H9 (cell line): ENCODE measurements at regions not wholly inside any gene's neighbourhood (a gene's known extent, or its start where the extent isn't known, plus 50 kb on each side); places are given as distances from the start of the nearest gene placed in this dataset.

Source experiments
- DNase-seq: peaks from one replicate; pipeline ENCODE4 v3.0.0-alpha.2; 2017
- H2AFZ ChIP-seq: one replicate; pipeline ENCODE4 v1.6.1; 2013; ENCODE audit warnings: mild to moderate bottlenecking, low read length, control low read depth, moderate library complexity
- H2AK5ac ChIP-seq: 2 replicates; pipeline ENCODE4 v1.6.1; 2013; ENCODE audit warnings: low read length, control low read depth, mixed read lengths; ENCODE audit not compliant: insufficient read length
- H2BK120ac ChIP-seq: one replicate; pipeline ENCODE4 v1.6.1; 2013; ENCODE audit warnings: low read depth, mild to moderate bottlenecking, low read length, control low read depth, inconsistent platforms; ENCODE audit not compliant: poor library complexity, severe bottlenecking
- H2BK12ac ChIP-seq: 2 replicates; pipeline ENCODE4 v1.6.1; 2013; ENCODE audit warnings: low read length, control low read depth, mixed read lengths, low read depth; ENCODE audit not compliant: insufficient read length
- H2BK15ac ChIP-seq: 2 replicates; pipeline ENCODE4 v1.6.1; 2013; ENCODE audit warnings: low read depth, low read length, control low read depth
- H2BK20ac ChIP-seq: one replicate; pipeline ENCODE4 v1.6.1; 2013; ENCODE audit warnings: low read depth, mild to moderate bottlenecking, low read length, control low read depth, inconsistent platforms; ENCODE audit not compliant: poor library complexity, severe bottlenecking
- H2BK5ac ChIP-seq: 2 replicates; pipeline ENCODE4 v1.6.1; 2013; ENCODE audit warnings: low read length, control low read depth, mixed read lengths; ENCODE audit not compliant: insufficient read length
- H3K14ac ChIP-seq: 2 replicates; pipeline ENCODE4 v1.6.1; 2013; ENCODE audit warnings: low read length, control low read depth; ENCODE audit not compliant: insufficient read depth
- H3K18ac ChIP-seq: 2 replicates; pipeline ENCODE4 v1.6.1; 2013; ENCODE audit warnings: low read depth, mild to moderate bottlenecking, mixed read lengths, low read length, control low read depth; ENCODE audit not compliant: insufficient read length
- H3K23ac ChIP-seq: 2 replicates; pipeline ENCODE4 v1.6.1; 2013; ENCODE audit warnings: low read length, control low read depth, mixed read lengths, low read depth; ENCODE audit not compliant: insufficient read length
- H3K23me2 ChIP-seq: 2 replicates; pipeline ENCODE4 v1.6.1; 2013; ENCODE audit warnings: low read depth, mild to moderate bottlenecking, mixed read lengths, low read length, control low read depth; ENCODE audit not compliant: insufficient read length, poor library complexity, severe bottlenecking
- H3K27ac ChIP-seq: 2 replicates; pipeline ENCODE4 v1.5.1; 2013; ENCODE audit warnings: low read length, control low read depth, mixed read lengths, low read depth; ENCODE audit not compliant: insufficient read length
- H3K27me3 ChIP-seq: 2 replicates; pipeline ENCODE4 v1.6.1; 2013; ENCODE audit warnings: low read length, control low read depth, inconsistent platforms; ENCODE audit not compliant: insufficient read depth
- H3K4ac ChIP-seq: 2 replicates; pipeline ENCODE4 v1.6.1; 2013; ENCODE audit warnings: low read depth, mild to moderate bottlenecking, control low read depth, inconsistent platforms, low read length, moderate library complexity
- H3K4me1 ChIP-seq: 2 replicates; pipeline ENCODE4 v1.6.1; 2013; ENCODE audit warnings: low read length, control low read depth, inconsistent platforms; ENCODE audit not compliant: insufficient read depth
- H3K4me2 ChIP-seq: 2 replicates; pipeline ENCODE4 v1.6.1; 2013; ENCODE audit warnings: low read length, control low read depth, mixed read lengths; ENCODE audit not compliant: insufficient read length, insufficient read depth
- H3K56ac ChIP-seq: 2 replicates; pipeline ENCODE4 v1.6.1; 2013; ENCODE audit warnings: low read depth, mild to moderate bottlenecking, mixed read lengths, low read length, control low read depth; ENCODE audit not compliant: insufficient read length
- H3K79me1 ChIP-seq: 2 replicates; pipeline ENCODE4 v1.6.1; 2013; ENCODE audit warnings: low read depth, mild to moderate bottlenecking, moderate library complexity, low read length, control low read depth, inconsistent platforms; ENCODE audit not compliant: insufficient read depth, poor library complexity, severe bottlenecking
- H3K79me2 ChIP-seq: 2 replicates; pipeline ENCODE4 v1.6.1; 2013; ENCODE audit warnings: low read length, control low read depth, inconsistent platforms; ENCODE audit not compliant: insufficient read depth
- H3K9ac ChIP-seq: 2 replicates; pipeline ENCODE4 v1.6.1; 2013; ENCODE audit warnings: low read length, control low read depth, mixed read lengths; ENCODE audit not compliant: insufficient read length; ENCODE audit errors: extremely low read depth
- H3K9me3 ChIP-seq: one replicate; pipeline ENCODE4 v1.6.1; 2013; ENCODE audit warnings: low read depth, low read length, inconsistent platforms; ENCODE audit not compliant: control insufficient read depth
- H3T11ph ChIP-seq: one replicate; pipeline ENCODE4 v1.6.1; 2013; ENCODE audit warnings: mild to moderate bottlenecking, low read length, control low read depth, inconsistent platforms
- H4K20me1 ChIP-seq: one replicate; pipeline ENCODE4 v1.6.1; 2013; ENCODE audit not compliant: control insufficient read depth, insufficient read length, insufficient read depth
- H4K5ac ChIP-seq: 2 replicates; pipeline ENCODE4 v1.6.1; 2013; ENCODE audit warnings: low read depth, mild to moderate bottlenecking, mixed read lengths, low read length, control low read depth; ENCODE audit not compliant: insufficient read length
- H4K8ac ChIP-seq: replicated peaks from 2 replicates; pipeline ENCODE4 v1.6.1; 2013; ENCODE audit warnings: low read length, control low read depth, mixed read lengths, low read depth; ENCODE audit not compliant: insufficient read length
- H4K91ac ChIP-seq: 2 replicates; pipeline ENCODE4 v1.6.1; 2013; ENCODE audit warnings: low read depth, mild to moderate bottlenecking, moderate library complexity, mixed read lengths, low read length, control low read depth; ENCODE audit not compliant: insufficient read length
- H3K27ac Mint-ChIP-seq, 3 experiments: 2 replicates in 2 of 3; 3 replicates in 1 of 3; pipeline ENCODE4 v1.8.0; 2020 to 2021; ENCODE audit warnings: mixed read lengths in 3 of 3, mild to moderate bottlenecking in 1 of 3, moderate library complexity in 1 of 3
- H3K27me3 Mint-ChIP-seq: 2 replicates; pipeline ENCODE4 v1.8.0; 2021; ENCODE audit warnings: low read depth, mild to moderate bottlenecking, moderate library complexity, mixed read lengths
- H3K36me3 Mint-ChIP-seq, 3 experiments: 2 replicates in 2 of 3; 3 replicates in 1 of 3; pipeline ENCODE4 v1.8.0; 2020 to 2021; ENCODE audit warnings: low read depth in 3 of 3, mixed read lengths in 3 of 3; ENCODE audit not compliant: insufficient read depth in 1 of 3
- H3K4me1 Mint-ChIP-seq, 2 experiments: 2 replicates each; pipeline ENCODE4 v1.8.0; 2020; ENCODE audit warnings: mixed read lengths in 2 of 2
- H3K4me3 Mint-ChIP-seq, 2 experiments: 2 replicates in 1 of 2; 3 replicates in 1 of 2; pipeline ENCODE4 v1.8.0; 2020 to 2021; ENCODE audit warnings: mild to moderate bottlenecking in 2 of 2, mixed read lengths in 2 of 2, moderate library complexity in 1 of 2
- H3K9me3 Mint-ChIP-seq, 2 experiments: 2 replicates in 1 of 2; 3 replicates in 1 of 2; pipeline ENCODE4 v1.8.0; 2020; ENCODE audit warnings: mild to moderate bottlenecking in 2 of 2, mixed read lengths in 2 of 2, moderate library complexity in 1 of 2
- CTCF ChIP-seq: fragments of 200-600 bp; sonication (generic); conservative IDR thresholded peaks from 3 replicates; pipeline ENCODE4 v1.8.0; 2021; ENCODE audit warnings: antibody characterized with exemption, mild to moderate bottlenecking
- WGBS: extraction: QIAGEN DNeasy Blood & Tissue Kit; methylation state at CpG from one replicate; pipeline ENCODE4 v1.1.7; 2013; ENCODE audit warnings: missing lambda C conversion rate, low lambda C conversion rate, mixed read lengths; ENCODE audit not compliant: insufficient read length; ENCODE audit errors: extremely low coverage; 5-methylcytosine and 5-hydroxymethylcytosine counted together

DNA sequence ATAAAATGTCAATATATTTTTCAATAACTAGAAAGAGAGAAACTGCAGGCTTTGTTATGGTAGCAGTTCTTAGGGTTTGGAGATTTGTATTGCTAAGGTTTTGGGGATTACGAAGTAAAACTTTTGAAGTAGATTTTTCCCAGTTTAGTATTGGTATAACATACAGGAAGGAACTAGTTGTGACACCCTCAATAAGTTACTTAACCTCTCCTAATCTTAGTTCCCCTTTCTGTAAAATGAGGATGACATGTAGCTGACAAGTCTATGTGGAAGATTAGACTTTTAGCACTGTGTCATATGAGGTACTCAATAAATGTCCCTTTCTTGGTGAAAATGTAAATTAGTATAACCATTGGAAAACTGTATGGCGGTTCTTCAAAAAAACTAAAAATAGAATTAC is 73.4 kb upstream of the ATG10 start:
- Histone ChIP-seq H3K14ac (no peak overlapping the region), H3K9me3 (no peaks in the 10 kb centered on the region), H2AK5ac (no peak overlapping the region), H3K4me2 (no peak overlapping the region), H2BK15ac (no peak overlapping the region), H4K5ac (no peak overlapping the region), H3K23me2 (no peaks in the 10 kb centered on the region), H2BK20ac (no peak overlapping the region), H4K8ac (no peak overlapping the region), H3K79me2 (no peaks in the 10 kb centered on the region), H3K23ac (no peak overlapping the region), H3K27me3 (no peaks in the 10 kb centered on the region), H2BK120ac (no peak overlapping the region), H2AFZ (no peak overlapping the region), H3K9ac (no peak overlapping the region), H3K56ac (no peak overlapping the region), H2BK5ac (no peak overlapping the region), H2BK12ac (no peak overlapping the region), H3K18ac (no peak overlapping the region), H3K27ac (no peak overlapping the region), H3K4me1 (no peaks in the 10 kb centered on the region), H3T11ph (no peak overlapping the region), H4K91ac (no peak overlapping the region), H3K79me1 (no peaks in the 10 kb centered on the region), H4K20me1 (no peaks in the 10 kb centered on the region), H3K4ac (no peak overlapping the region)
- Mint-ChIP-seq H3K36me3 (peaks cover 7 to 18% (median 11%) of the 10 kb centered on the region in 3 experiments), H3K4me3 (no peak overlapping the region), H3K9me3 (peaks cover 9 to 17% of the 10 kb centered on the region in 2 experiments), H3K27ac (no peak overlapping the region), H3K27me3 (no peaks in the 10 kb centered on the region; the same call in 1 of the 2 replicates), H3K4me1 (peaks cover 19 to 24% of the 10 kb centered on the region in 2 experiments)
- no peak for DNase-seq
- no peak for TF ChIP-seq CTCF
- no CpG with 5 or more reads among the region's 2 CpGs for WGBS
